GM23338 (cell line): ENCODE measurements at regions not wholly inside any gene's neighbourhood (a gene's known extent, or its start where the extent isn't known, plus 50 kb on each side); places are given as distances from the start of the nearest gene placed in this dataset.
A peak's percentile ranks its signal among the peaks of the same experiment; 100 is the strongest.

Experiments
- ATAC-seq: fragments of 200-7000 bp; cut with Tn5 transposase; 3 replicates; pipeline ENCODE4 v1.9.1; 2020
- DNase-seq: peaks from one replicate; pipeline ENCODE4 v3.0.0-alpha.2; 2015; ENCODE audit warnings: low spot score
- H2AFZ ChIP-seq: fragments of 200-600 bp; sonication (generic); 2 replicates; pipeline ENCODE4 v1.8.0; 2016; ENCODE audit warnings: antibody characterized with exemption, mild to moderate bottlenecking, moderate library complexity
- H3F3A ChIP-seq: fragments of 200-600 bp; sonication (generic); replicated peaks from 2 replicates; pipeline ENCODE4 v1.8.0; 2017; ENCODE audit warnings: antibody characterized with exemption, mixed run types, low read depth
- H3K27ac ChIP-seq: fragments of 200-600 bp; sonication (generic); 2 replicates; pipeline ENCODE4 v1.6.1; 2016; ENCODE audit warnings: low read depth
- H3K27me3 ChIP-seq: fragments of 200-600 bp; sonication (generic); 2 replicates; pipeline ENCODE4 v1.8.0; 2016; ENCODE audit warnings: mild to moderate bottlenecking, mixed run types, moderate library complexity; ENCODE audit not compliant: insufficient read depth
- H3K36me3 ChIP-seq: fragments of 200-600 bp; sonication (generic); 2 replicates; pipeline ENCODE4 v1.8.0; 2016; ENCODE audit warnings: mild to moderate bottlenecking; ENCODE audit not compliant: insufficient read depth
- H3K4me1 ChIP-seq: fragments of 200-600 bp; sonication (generic); 2 replicates; pipeline ENCODE4 v1.8.0; 2016; ENCODE audit warnings: mild to moderate bottlenecking, moderate library complexity; ENCODE audit not compliant: insufficient read depth
- H3K4me2 ChIP-seq: fragments of 200-600 bp; sonication (generic); 2 replicates; pipeline ENCODE4 v1.7.1; 2017; ENCODE audit warnings: mixed run types
- H3K4me3 ChIP-seq: fragments of 200-600 bp; sonication (generic); 2 replicates; pipeline ENCODE4 v1.6.1; 2016; ENCODE audit warnings: mixed run types
- H3K79me2 ChIP-seq: fragments of 200-600 bp; sonication (generic); replicated peaks from 2 replicates; pipeline ENCODE4 v1.8.0; 2017; ENCODE audit warnings: mild to moderate bottlenecking; ENCODE audit not compliant: insufficient read depth
- H3K9me2 ChIP-seq: fragments of 200-600 bp; sonication (generic); 2 replicates; pipeline ENCODE4 v1.8.0; 2017; ENCODE audit not compliant: insufficient read depth
- H4K20me1 ChIP-seq: fragments of 200-600 bp; sonication (generic); replicated peaks from 2 replicates; pipeline ENCODE4 v1.8.0; 2017; ENCODE audit warnings: mild to moderate bottlenecking; ENCODE audit not compliant: insufficient read depth
- H3K27ac Mint-ChIP-seq: 2 replicates; pipeline ENCODE4 v1.8.0; 2020; ENCODE audit warnings: inconsistent platforms, mild to moderate bottlenecking, moderate library complexity, mixed read lengths
- H3K27me3 Mint-ChIP-seq: 3 replicates; pipeline ENCODE4 v1.8.0; 2022; ENCODE audit warnings: low read depth, mild to moderate bottlenecking, moderate library complexity, mixed read lengths, inconsistent platforms; ENCODE audit not compliant: insufficient read depth, poor library complexity
- H3K36me3 Mint-ChIP-seq: 3 replicates; pipeline ENCODE4 v1.8.0; 2021; ENCODE audit warnings: low read depth, mild to moderate bottlenecking, inconsistent platforms, moderate library complexity, mixed read lengths
- H3K4me1 Mint-ChIP-seq: 3 replicates; pipeline ENCODE4 v1.8.0; 2020; ENCODE audit warnings: mild to moderate bottlenecking, inconsistent platforms, mixed read lengths
- H3K4me3 Mint-ChIP-seq: 3 replicates; pipeline ENCODE4 v1.8.0; 2021; ENCODE audit warnings: moderate library complexity, mild to moderate bottlenecking, inconsistent platforms, mixed read lengths
- H3K9me3 Mint-ChIP-seq: 3 replicates; pipeline ENCODE4 v1.8.0; 2020; ENCODE audit warnings: moderate library complexity, mild to moderate bottlenecking, inconsistent platforms, mixed read lengths
- CREB1 ChIP-seq: fragments of 250-450 bp; sonication (Bioruptor Pico); IDR thresholded peaks from 2 replicates; pipeline ENCODE4 v1.5.0; 2020; ENCODE audit warnings: low read depth, mild to moderate bottlenecking, moderate library complexity
- EZH2phosphoT487 ChIP-seq: fragments of 200-600 bp; sonication (generic); IDR thresholded peaks from one replicate; pipeline ENCODE4 v1.8.1; 2018; ENCODE audit warnings: antibody characterized with exemption; ENCODE audit not compliant: unreplicated experiment
- JUNB ChIP-seq: IDR thresholded peaks from one replicate; pipeline ENCODE4 v1.6.1; 2016; ENCODE audit warnings: antibody characterized with exemption; ENCODE audit not compliant: unreplicated experiment
- NANOG ChIP-seq: IDR thresholded peaks from 2 replicates; pipeline ENCODE4 v1.6.1; 2016; ENCODE audit warnings: antibody characterized with exemption, borderline replicate concordance
- POLR2AphosphoS5 ChIP-seq: IDR thresholded peaks from 2 replicates; pipeline ENCODE4 v1.6.1; 2016; ENCODE audit warnings: antibody characterized with exemption, low read depth
- REST ChIP-seq: IDR thresholded peaks from one replicate; pipeline ENCODE4 v1.6.1; 2018; ENCODE audit warnings: antibody characterized with exemption; ENCODE audit not compliant: unreplicated experiment
- STAT1 ChIP-seq: IDR thresholded peaks from one replicate; pipeline ENCODE4 v1.6.1; 2016; ENCODE audit warnings: antibody characterized with exemption; ENCODE audit not compliant: unreplicated experiment
- ZNF114 ChIP-seq: fragments of 250-450 bp; sonication (Bioruptor Pico); IDR thresholded peaks from 2 replicates; pipeline ENCODE4 v1.5.0; 2020; ENCODE audit warnings: mild to moderate bottlenecking, moderate library complexity
- ZNF331 ChIP-seq: fragments of 250-450 bp; sonication (Bioruptor Pico); IDR thresholded peaks from 2 replicates; pipeline ENCODE4 v1.5.0; 2020; ENCODE audit warnings: low read depth, mild to moderate bottlenecking, moderate library complexity
- TF ChIP-seq, protein P1 (sequence below), 2 experiments: fragments of 200-600 bp in 1 of 2; sonication (generic) in 1 of 2; conservative IDR thresholded peaks; 2 replicates each; pipeline versions ENCODE4 v1.5.1 to v1.6.1; 2016 to 2017; ENCODE audit warnings: antibody characterized with exemption in 2 of 2, low read depth in 2 of 2, mild to moderate bottlenecking in 2 of 2, moderate library complexity in 1 of 2

DNA sequence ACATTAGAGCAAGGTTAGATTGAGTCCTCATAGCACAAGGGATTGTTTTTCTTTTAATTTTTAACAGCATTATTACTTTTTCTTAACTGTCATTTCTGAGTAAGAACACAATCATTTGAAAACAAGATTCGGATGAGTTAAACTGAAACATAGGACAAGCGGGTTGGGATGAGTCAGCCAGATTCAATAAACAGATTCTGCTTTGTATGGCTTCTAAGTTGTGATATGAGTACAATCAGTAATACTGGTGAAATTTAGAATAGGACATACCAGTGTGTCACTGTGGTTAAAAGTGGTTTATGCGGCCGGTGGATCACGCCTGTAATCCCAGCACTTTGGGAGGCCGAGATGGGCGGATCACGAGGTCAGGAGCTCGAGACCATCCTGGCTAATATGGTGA lies 364.3 kb upstream of the CDH10 start:
- Histone ChIP-seq H2AFZ (no peak overlapping the region), H3F3A (no peaks in the 10 kb centered on the region), H3K27me3 (no peaks in the 10 kb centered on the region), H3K4me2 (no peak overlapping the region), H3K4me3 (no peak overlapping the region), H3K9me2 (no peaks in the 10 kb centered on the region), H4K20me1 (no peaks in the 10 kb centered on the region), H3K36me3 (no peaks in the 10 kb centered on the region), H3K79me2 (no peaks in the 10 kb centered on the region), H3K27ac (no peak overlapping the region), H3K4me1 (no peaks in the 10 kb centered on the region)
- H3K4me3 Mint-ChIP-seq = no peak overlapping the region
- H3K27ac Mint-ChIP-seq = no peak overlapping the region
- ATAC-seq = no peak
- H3K4me1 Mint-ChIP-seq = peaks cover 5% of the 10 kb centered on the region; the same call in 2 of the 3 replicates
- no peaks in the 10 kb centered on the region for H3K27me3 Mint-ChIP-seq
- H3K9me3 Mint-ChIP-seq = no peaks in the 10 kb centered on the region
- TF ChIP-seq ZNF331 (no peak), CREB1 (no peak), JUNB (no peak), REST (no peak), STAT1 (no peak), POLR2AphosphoS5 (no peak), NANOG (no peak), ZNF114 (CRISPR knock-in tag) (no peak)
- TF ChIP-seq, protein P1, sequence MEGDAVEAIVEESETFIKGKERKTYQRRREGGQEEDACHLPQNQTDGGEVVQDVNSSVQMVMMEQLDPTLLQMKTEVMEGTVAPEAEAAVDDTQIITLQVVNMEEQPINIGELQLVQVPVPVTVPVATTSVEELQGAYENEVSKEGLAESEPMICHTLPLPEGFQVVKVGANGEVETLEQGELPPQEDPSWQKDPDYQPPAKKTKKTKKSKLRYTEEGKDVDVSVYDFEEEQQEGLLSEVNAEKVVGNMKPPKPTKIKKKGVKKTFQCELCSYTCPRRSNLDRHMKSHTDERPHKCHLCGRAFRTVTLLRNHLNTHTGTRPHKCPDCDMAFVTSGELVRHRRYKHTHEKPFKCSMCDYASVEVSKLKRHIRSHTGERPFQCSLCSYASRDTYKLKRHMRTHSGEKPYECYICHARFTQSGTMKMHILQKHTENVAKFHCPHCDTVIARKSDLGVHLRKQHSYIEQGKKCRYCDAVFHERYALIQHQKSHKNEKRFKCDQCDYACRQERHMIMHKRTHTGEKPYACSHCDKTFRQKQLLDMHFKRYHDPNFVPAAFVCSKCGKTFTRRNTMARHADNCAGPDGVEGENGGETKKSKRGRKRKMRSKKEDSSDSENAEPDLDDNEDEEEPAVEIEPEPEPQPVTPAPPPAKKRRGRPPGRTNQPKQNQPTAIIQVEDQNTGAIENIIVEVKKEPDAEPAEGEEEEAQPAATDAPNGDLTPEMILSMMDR (conservative IDR thresholded peaks at IDR 0.05; ENCODE audit: low read depth in 2 of 2) = no peak
- no peaks in the 10 kb centered on the region for H3K36me3 Mint-ChIP-seq
- no peak for DNase-seq

DNA sequence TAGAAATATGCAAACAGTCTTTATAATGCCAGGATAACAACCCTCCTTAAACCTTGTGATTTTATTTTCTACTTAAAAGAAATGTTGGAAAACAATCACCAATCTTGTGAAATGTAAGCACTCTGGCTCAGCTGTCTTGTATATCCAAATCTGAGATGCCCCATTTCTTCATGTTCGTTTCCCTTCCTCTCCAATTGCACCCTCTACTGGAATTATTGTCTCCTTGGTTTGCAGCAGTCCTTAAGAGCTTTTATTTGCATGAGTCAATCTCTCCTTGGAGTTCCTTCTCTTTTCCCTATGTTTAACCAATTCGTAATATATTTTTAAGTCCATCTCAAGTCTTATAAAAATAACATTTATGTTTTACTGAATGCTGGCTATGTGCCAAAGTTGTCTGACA lies 362.0 kb upstream of the CDH10 start:
- Mint-ChIP-seq H3K27me3 (no peaks in the 10 kb centered on the region), H3K4me3 (no peak overlapping the region), H3K36me3 (no peaks in the 10 kb centered on the region), H3K27ac (no peak overlapping the region), H3K4me1 (peaks cover 5% of the 10 kb centered on the region; the same call in 2 of the 3 replicates), H3K9me3 (no peaks in the 10 kb centered on the region)
- no peaks in the 10 kb centered on the region for H3K36me3 ChIP-seq
- no peaks in the 10 kb centered on the region for H3K4me1 ChIP-seq
- no peaks in the 10 kb centered on the region for H3K9me2 ChIP-seq
- H3K79me2 ChIP-seq = no peaks in the 10 kb centered on the region
- no peak overlapping the region for H3K27ac ChIP-seq
- no peak overlapping the region for H3K4me3 ChIP-seq
- H4K20me1 ChIP-seq = no peaks in the 10 kb centered on the region
- H3K4me2 ChIP-seq = no peak overlapping the region
- H3K27me3 ChIP-seq = no peaks in the 10 kb centered on the region
- no peaks in the 10 kb centered on the region for H3F3A ChIP-seq
- DNase-seq (peak; percentile 76), ATAC-seq (peak; percentile 80)
- H2AFZ ChIP-seq = no peak overlapping the region
- no peak for TF ChIP-seq REST
- TF ChIP-seq, protein P1 (conservative IDR thresholded peaks at IDR 0.05; ENCODE audit: low read depth in 2 of 2) = peak; percentile 73 to 77
- TF ChIP-seq NANOG = no peak
- no peak for TF ChIP-seq EZH2phosphoT487
- no peak for TF ChIP-seq JUNB
